ENCODE measurements at regions not wholly inside any gene's neighbourhood (a gene's known extent, or its start where the extent isn't known, plus 50 kb on each side); places are given as distances from the start of the nearest gene placed in this dataset.
"Not testable (repeated sequence)": the region's sequence is repeated elsewhere in the genome, so short reads cannot be mapped to it uniquely, and the experiment has no call there.

- H3K36me3 ChIP-seq (ENCODE audit: control insufficient read depth, insufficient read depth, low read length), result no peaks in the 10 kb centered on the region
- no peaks in the 10 kb centered on the region for H3K27me3 ChIP-seq (ENCODE audit: control insufficient read depth, insufficient read depth, low read length)
- H3K4me3 ChIP-seq (ENCODE audit: low read length), result no peak overlapping the region
- WGBS (ENCODE audit: insufficient coverage), result 54% methylated on average over 3 of the region's 5 CpGs
- no peak overlapping the region for H3K27ac ChIP-seq (ENCODE audit: low read length)
- H3K4me1 ChIP-seq (ENCODE audit: control insufficient read depth, insufficient read depth, low read length), result no peaks in the 10 kb centered on the region
- DNase-seq, result no peak
- H3K9me3 ChIP-seq (replicated peaks; ENCODE audit: control insufficient read depth, low read depth, low read length), result no peaks in the 10 kb centered on the region
These were observed 52.5 kb upstream of the VSTM5 start for GRCh38 chr11:93902921-93903320.

- H3K4me3 ChIP-seq (ENCODE audit: low read length), result no peak overlapping the region
- no peak for DNase-seq
- WGBS (ENCODE audit: insufficient coverage), result 60% methylated on average over 2 of the region's 6 CpGs
- no peaks in the 10 kb centered on the region for H3K27me3 ChIP-seq (ENCODE audit: control insufficient read depth, insufficient read depth, low read length)
- no peaks in the 10 kb centered on the region for H3K9me3 ChIP-seq (replicated peaks; ENCODE audit: control insufficient read depth, low read depth, low read length)
- H3K36me3 ChIP-seq (ENCODE audit: control insufficient read depth, insufficient read depth, low read length), result no peaks in the 10 kb centered on the region
- H3K4me1 ChIP-seq (ENCODE audit: control insufficient read depth, insufficient read depth, low read length), result no peaks in the 10 kb centered on the region
- H3K27ac ChIP-seq (ENCODE audit: low read length), result no peak overlapping the region
These were observed 53.6 kb upstream of the VSTM5 start for GRCh38 chr11:93903989-93904388.

GRCh38 chr11:93904716-93905115 is 54.3 kb upstream of the VSTM5 start:
- Histone ChIP-seq H3K9me3 (replicated peaks; ENCODE audit: control insufficient read depth, low read depth, low read length) (no peaks in the 10 kb centered on the region), H3K36me3 (ENCODE audit: control insufficient read depth, insufficient read depth, low read length) (no peaks in the 10 kb centered on the region), H3K27ac (ENCODE audit: low read length) (no peak overlapping the region), H3K4me1 (ENCODE audit: control insufficient read depth, insufficient read depth, low read length) (no peaks in the 10 kb centered on the region), H3K4me3 (ENCODE audit: low read length) (no peak overlapping the region), H3K27me3 (ENCODE audit: control insufficient read depth, insufficient read depth, low read length) (no peaks in the 10 kb centered on the region)
- DNase-seq, result no peak
- WGBS (ENCODE audit: insufficient coverage), result no CpG with 5 or more reads among the region's 2 CpGs

GRCh38 chr11:93905384-93905783 is 55.0 kb upstream of the VSTM5 start:
- no peak for DNase-seq

GRCh38 chr11:93906486-93906885 is 56.1 kb upstream of the VSTM5 start:
- Histone ChIP-seq H3K27me3 (ENCODE audit: control insufficient read depth, insufficient read depth, low read length) (no peaks in the 10 kb centered on the region), H3K4me3 (ENCODE audit: low read length) (no peak overlapping the region), H3K27ac (ENCODE audit: low read length) (no peak overlapping the region), H3K9me3 (replicated peaks; ENCODE audit: control insufficient read depth, low read depth, low read length) (no peaks in the 10 kb centered on the region), H3K4me1 (ENCODE audit: control insufficient read depth, insufficient read depth, low read length) (no peaks in the 10 kb centered on the region), H3K36me3 (ENCODE audit: control insufficient read depth, insufficient read depth, low read length) (no peaks in the 10 kb centered on the region)
- no CpG with 5 or more reads among the region's 2 CpGs for WGBS (ENCODE audit: insufficient coverage)
- DNase-seq, result no peak

More at GRCh38 chr11:93905384-93905783, 55.0 kb upstream of the VSTM5 start:
- H3K9me3 ChIP-seq (replicated peaks; ENCODE audit: control insufficient read depth, low read depth, low read length), result no peaks in the 10 kb centered on the region
- H3K36me3 ChIP-seq (ENCODE audit: control insufficient read depth, insufficient read depth, low read length), result no peaks in the 10 kb centered on the region
- H3K4me1 ChIP-seq (ENCODE audit: control insufficient read depth, insufficient read depth, low read length), result no peaks in the 10 kb centered on the region
- H3K27ac ChIP-seq (ENCODE audit: low read length), result no peak overlapping the region
- WGBS (ENCODE audit: insufficient coverage), result no CpG with 5 or more reads among the region's 3 CpGs
- no peak overlapping the region for H3K4me3 ChIP-seq (ENCODE audit: low read length)
- no peaks in the 10 kb centered on the region for H3K27me3 ChIP-seq (ENCODE audit: control insufficient read depth, insufficient read depth, low read length)

- Histone ChIP-seq H3K27ac (ENCODE audit: low read length) (no peak overlapping the region), H3K9me3 (replicated peaks; ENCODE audit: control insufficient read depth, low read depth, low read length) (no peaks in the 10 kb centered on the region), H3K4me3 (ENCODE audit: low read length) (no peak overlapping the region), H3K27me3 (ENCODE audit: control insufficient read depth, insufficient read depth, low read length) (no peaks in the 10 kb centered on the region), H3K4me1 (ENCODE audit: control insufficient read depth, insufficient read depth, low read length) (no peaks in the 10 kb centered on the region), H3K36me3 (ENCODE audit: control insufficient read depth, insufficient read depth, low read length) (no peaks in the 10 kb centered on the region)
- WGBS (ENCODE audit: insufficient coverage), result 42% methylated on average over 1 of the region's 1 CpG
- no peak for DNase-seq
These were observed 57.5 kb upstream of the VSTM5 start for GRCh38 chr11:93907901-93908300.

- Histone ChIP-seq H3K9me3 (replicated peaks; ENCODE audit: control insufficient read depth, low read depth, low read length) (no peaks in the 10 kb centered on the region), H3K27me3 (ENCODE audit: control insufficient read depth, insufficient read depth, low read length) (no peaks in the 10 kb centered on the region), H3K27ac (ENCODE audit: low read length) (no peak overlapping the region), H3K36me3 (ENCODE audit: control insufficient read depth, insufficient read depth, low read length) (no peaks in the 10 kb centered on the region), H3K4me3 (ENCODE audit: low read length) (no peak overlapping the region), H3K4me1 (ENCODE audit: control insufficient read depth, insufficient read depth, low read length) (no peaks in the 10 kb centered on the region)
- WGBS (ENCODE audit: insufficient coverage), result 40% methylated on average over 1 of the region's 2 CpGs
- DNase-seq, result no peak
These were observed 58.3 kb upstream of the VSTM5 start for GRCh38 chr11:93908689-93909088.

- H3K9me3 ChIP-seq (replicated peaks; ENCODE audit: control insufficient read depth, low read depth, low read length), result no peaks in the 10 kb centered on the region
- WGBS (ENCODE audit: insufficient coverage), result no CpG with 5 or more reads among the region's 5 CpGs
- H3K27me3 ChIP-seq (ENCODE audit: control insufficient read depth, insufficient read depth, low read length), result no peaks in the 10 kb centered on the region
- no peaks in the 10 kb centered on the region for H3K4me1 ChIP-seq (ENCODE audit: control insufficient read depth, insufficient read depth, low read length)
- H3K36me3 ChIP-seq (ENCODE audit: control insufficient read depth, insufficient read depth, low read length), result no peaks in the 10 kb centered on the region
- H3K4me3 ChIP-seq (ENCODE audit: low read length), result no peak overlapping the region
- H3K27ac ChIP-seq (ENCODE audit: low read length), result no peak overlapping the region
- no peak for DNase-seq
These were observed 67.3 kb upstream of the VSTM5 start for GRCh38 chr11:93917673-93918072.

GRCh38 chr11:93921695-93922468 is 71.5 kb upstream of the VSTM5 start:
- peak; percentile 11 for DNase-seq
- no peaks in the 10 kb centered on the region for H3K36me3 ChIP-seq (ENCODE audit: control insufficient read depth, insufficient read depth, low read length)
- 40% methylated on average over 1 of the region's 7 CpGs for WGBS (ENCODE audit: insufficient coverage)

GRCh38 chr11:93922830-93923229 is 72.4 kb upstream of the VSTM5 start:
- DNase-seq, result no peak
- Histone ChIP-seq H3K27me3 (ENCODE audit: control insufficient read depth, insufficient read depth, low read length) (no peaks in the 10 kb centered on the region), H3K4me1 (ENCODE audit: control insufficient read depth, insufficient read depth, low read length) (no peaks in the 10 kb centered on the region), H3K4me3 (ENCODE audit: low read length) (no peak overlapping the region), H3K36me3 (ENCODE audit: control insufficient read depth, insufficient read depth, low read length) (no peaks in the 10 kb centered on the region), H3K27ac (ENCODE audit: low read length) (no peak overlapping the region), H3K9me3 (replicated peaks; ENCODE audit: control insufficient read depth, low read depth, low read length) (no peaks in the 10 kb centered on the region)
- WGBS (ENCODE audit: insufficient coverage), result 60% methylated on average over 1 of the region's 4 CpGs

More at GRCh38 chr11:93921695-93922468, 71.5 kb upstream of the VSTM5 start:
- Histone ChIP-seq H3K27ac (ENCODE audit: low read length) (no peak overlapping the region), H3K4me3 (ENCODE audit: low read length) (no peak overlapping the region), H3K4me1 (ENCODE audit: control insufficient read depth, insufficient read depth, low read length) (no peaks in the 10 kb centered on the region), H3K27me3 (ENCODE audit: control insufficient read depth, insufficient read depth, low read length) (no peaks in the 10 kb centered on the region), H3K9me3 (replicated peaks; ENCODE audit: control insufficient read depth, low read depth, low read length) (no peaks in the 10 kb centered on the region)

- H3K27ac ChIP-seq (ENCODE audit: low read length); DNase-seq; H3K4me3 ChIP-seq (ENCODE audit: low read length); H3K4me1 ChIP-seq (ENCODE audit: control insufficient read depth, insufficient read depth, low read length); H3K9me3 ChIP-seq (replicated peaks; ENCODE audit: control insufficient read depth, low read depth, low read length); H3K36me3 ChIP-seq (ENCODE audit: control insufficient read depth, insufficient read depth, low read length); H3K27me3 ChIP-seq (ENCODE audit: control insufficient read depth, insufficient read depth, low read length): not testable (repeated sequence)
- WGBS (ENCODE audit: insufficient coverage), result no CpG with 5 or more reads among the region's 2 CpGs
These were observed 75.7 kb upstream of the VSTM5 start for GRCh38 chr11:93926099-93926498.

All from muscle of leg (tissue), 3 donors.